CD14-positive monocyte (primary cell): ENCODE measurements at regions not wholly inside any gene's neighbourhood (a gene's known extent, or its start where the extent isn't known, plus 50 kb on each side); places are given as distances from the start of the nearest gene placed in this dataset.

Source experiments
- DNase-seq, 3 donors: peaks; one replicate each; pipeline ENCODE4 v3.0.0-alpha.2; 2011 to 2022
- H2AFZ ChIP-seq: 2 replicates; pipeline ENCODE4 v1.6.0; 2012; ENCODE audit warnings: mild to moderate bottlenecking, low read depth, low read length, inconsistent platforms; ENCODE audit not compliant: insufficient read depth, poor library complexity, severe bottlenecking
- H3K27ac ChIP-seq, 2 donors: 1 replicate in 1 of 2; 2 replicates in 1 of 2; pipeline ENCODE4 v1.5.1; 2012 to 2013; ENCODE audit warnings: low read length in 2 of 2, control low read depth in 1 of 2, inconsistent platforms in 1 of 2, low read depth in 1 of 2, mild to moderate bottlenecking in 1 of 2
- H3K27me3 ChIP-seq, 2 donors: one replicate each; pipeline versions ENCODE4 v1.6.0 to v1.6.1; 2011 to 2013; ENCODE audit warnings: low read length in 2 of 2; ENCODE audit not compliant: control insufficient read depth in 2 of 2, insufficient read depth in 2 of 2
- H3K36me3 ChIP-seq, 2 donors: replicated peaks in 1 of 2; 1 replicate in 1 of 2; 2 replicates in 1 of 2; pipeline versions ENCODE4 v1.5.1 to v1.6.1; 2012 to 2013; ENCODE audit warnings: low read length in 2 of 2, control low read depth in 1 of 2, inconsistent platforms in 1 of 2, mild to moderate bottlenecking in 1 of 2; ENCODE audit not compliant: insufficient read depth in 2 of 2, control insufficient read depth in 1 of 2
- H3K4me1 ChIP-seq, 2 donors: 1 replicate in 1 of 2; 2 replicates in 1 of 2; pipeline versions ENCODE4 v1.5.1 to v1.6.1; 2012 to 2013; ENCODE audit warnings: low read length in 2 of 2, control low read depth in 1 of 2, inconsistent platforms in 1 of 2, mild to moderate bottlenecking in 1 of 2, moderate library complexity in 1 of 2; ENCODE audit not compliant: insufficient read depth in 2 of 2, control insufficient read depth in 1 of 2
- H3K4me2 ChIP-seq: replicated peaks from 2 replicates; pipeline ENCODE3; 2012; ENCODE audit warnings: low read length, moderate library complexity, mild to moderate bottlenecking; ENCODE audit not compliant: poor library complexity, severe bottlenecking; ENCODE audit errors: extremely low read depth
- H3K4me3 ChIP-seq, 3 experiments: fragments of 200-600 bp in 1 of 3; sonication (generic) in 1 of 3; replicated peaks in 1 of 3; 1 replicate in 2 of 3; 2 replicates in 1 of 3; pipeline ENCODE4 v1.5.1; 2011 to 2013; ENCODE audit warnings: low read length in 3 of 3, mild to moderate bottlenecking in 3 of 3, control low read depth in 2 of 3, low read depth in 2 of 3, inconsistent platforms in 1 of 3, moderate library complexity in 1 of 3
- H3K79me2 ChIP-seq: 2 replicates; pipeline ENCODE4 v1.6.0; 2012; ENCODE audit warnings: mild to moderate bottlenecking, control low read depth, inconsistent platforms, low read length, moderate library complexity; ENCODE audit not compliant: insufficient read depth
- H3K9ac ChIP-seq: 2 replicates; pipeline ENCODE4 v1.6.0; 2017; ENCODE audit warnings: low read length, mild to moderate bottlenecking; ENCODE audit not compliant: insufficient read depth, poor library complexity, severe bottlenecking
- H3K9me3 ChIP-seq, 2 donors: replicated peaks in 1 of 2; 1 replicate in 1 of 2; 2 replicates in 1 of 2; pipeline versions ENCODE4 v1.5.1 to v1.6.1; 2012 to 2013; ENCODE audit warnings: low read length in 2 of 2, control low read depth in 1 of 2; ENCODE audit not compliant: control insufficient read depth in 1 of 2, insufficient read depth in 1 of 2
- H4K20me1 ChIP-seq: 2 replicates; pipeline ENCODE4 v1.6.0; 2012; ENCODE audit warnings: mild to moderate bottlenecking, low read length, control low read depth, moderate library complexity; ENCODE audit not compliant: insufficient read depth
- H3K27ac Mint-ChIP-seq, 7 donors: one replicate each; pipeline ENCODE4 v1.8.0; 2020; ENCODE audit warnings: mild to moderate bottlenecking in 7 of 7, mixed read lengths in 7 of 7, moderate library complexity in 6 of 7, inconsistent platforms in 2 of 7
- H3K27me3 Mint-ChIP-seq, 3 donors: one replicate each; pipeline ENCODE4 v1.8.0; 2021 to 2022; ENCODE audit warnings: low read depth in 3 of 3, mild to moderate bottlenecking in 3 of 3, mixed read lengths in 3 of 3, moderate library complexity in 3 of 3, inconsistent platforms in 1 of 3
- H3K36me3 Mint-ChIP-seq, 2 donors: one replicate each; pipeline ENCODE4 v1.8.0; 2020; ENCODE audit warnings: mixed read lengths in 2 of 2, inconsistent platforms in 1 of 2, mild to moderate bottlenecking in 1 of 2
- H3K4me1 Mint-ChIP-seq: one replicate; pipeline ENCODE4 v1.8.0; 2020; ENCODE audit warnings: mild to moderate bottlenecking, mixed read lengths
- H3K4me3 Mint-ChIP-seq, 2 donors: one replicate each; pipeline ENCODE4 v1.8.0; 2020; ENCODE audit warnings: mild to moderate bottlenecking in 2 of 2, mixed read lengths in 2 of 2, moderate library complexity in 1 of 2
- H3K9me3 Mint-ChIP-seq, 7 donors: one replicate each; pipeline ENCODE4 v1.8.0; 2020 to 2022; ENCODE audit warnings: mixed read lengths in 7 of 7, mild to moderate bottlenecking in 6 of 7, moderate library complexity in 6 of 7, inconsistent platforms in 2 of 7
- WGBS: methylation state at CpG from one replicate; pipeline ENCODE4 v1.1.5; 2013; ENCODE audit warnings: missing lambda C conversion rate; ENCODE audit not compliant: insufficient coverage; 5-methylcytosine and 5-hydroxymethylcytosine counted together
- intact Hi-C, 2 donors: fragments of 100-400 bp; cut with micrococcal nuclease; formaldehyde crosslinking; loops; one replicate each; pipeline versions ENCODE4 v1.15.0 to v1.15.1; 2023
- TF ChIP-seq, protein P1 (sequence below): fragments of 200-600 bp; IDR thresholded peaks from one replicate; pipeline ENCODE4 v1.8.0; 2022; ENCODE audit warnings: antibody characterized with exemption, mild to moderate bottlenecking

DNA sequence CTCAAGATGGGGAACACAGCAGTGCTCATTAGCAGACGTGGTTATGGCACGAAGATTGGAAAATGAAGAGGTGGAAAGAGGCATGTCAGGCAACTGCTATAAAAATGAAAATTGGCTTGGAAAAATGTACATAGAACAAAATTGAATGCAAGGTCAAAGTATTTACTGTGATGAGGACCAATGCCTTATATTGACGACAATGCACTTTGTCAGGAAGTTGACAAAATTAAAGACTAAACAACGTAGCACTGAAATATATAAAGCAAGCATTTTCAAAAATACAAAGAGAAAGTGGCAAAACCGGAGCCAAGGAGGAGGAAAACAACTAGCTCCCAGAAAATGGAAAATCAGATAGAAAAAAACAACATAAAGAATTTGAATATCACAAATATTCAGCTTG is 113.7 kb upstream of the SGCG start:
- Histone ChIP-seq H3K27me3 (no peaks in the 10 kb centered on the region), H3K4me1 (no peaks in the 10 kb centered on the region), H2AFZ (no peak overlapping the region), H3K9me3 (no peaks in the 10 kb centered on the region), H3K27ac (no peak overlapping the region), H3K36me3 (no peaks in the 10 kb centered on the region), H3K4me2 (no peak overlapping the region), H4K20me1 (no peaks in the 10 kb centered on the region), H3K9ac (no peak overlapping the region), H3K79me2 (no peaks in the 10 kb centered on the region), H3K4me3 (no peak overlapping the region)
- intact Hi-C loops, result no loop called here
- Mint-ChIP-seq H3K36me3 (no peaks in the 10 kb centered on the region), H3K4me3 (no peak overlapping the region), H3K4me1 (no peaks in the 10 kb centered on the region), H3K9me3 (peaks cover 2 to 13% (median 5%) of the 10 kb centered on the region in 7 donors), H3K27me3 (peaks cover 0 to 2% (median 0%) of the 10 kb centered on the region in 3 donors), H3K27ac (no peak overlapping the region)
- no peak for DNase-seq
- 90% methylated on average over 2 of the region's 5 CpGs for WGBS
- TF ChIP-seq, protein P1, sequence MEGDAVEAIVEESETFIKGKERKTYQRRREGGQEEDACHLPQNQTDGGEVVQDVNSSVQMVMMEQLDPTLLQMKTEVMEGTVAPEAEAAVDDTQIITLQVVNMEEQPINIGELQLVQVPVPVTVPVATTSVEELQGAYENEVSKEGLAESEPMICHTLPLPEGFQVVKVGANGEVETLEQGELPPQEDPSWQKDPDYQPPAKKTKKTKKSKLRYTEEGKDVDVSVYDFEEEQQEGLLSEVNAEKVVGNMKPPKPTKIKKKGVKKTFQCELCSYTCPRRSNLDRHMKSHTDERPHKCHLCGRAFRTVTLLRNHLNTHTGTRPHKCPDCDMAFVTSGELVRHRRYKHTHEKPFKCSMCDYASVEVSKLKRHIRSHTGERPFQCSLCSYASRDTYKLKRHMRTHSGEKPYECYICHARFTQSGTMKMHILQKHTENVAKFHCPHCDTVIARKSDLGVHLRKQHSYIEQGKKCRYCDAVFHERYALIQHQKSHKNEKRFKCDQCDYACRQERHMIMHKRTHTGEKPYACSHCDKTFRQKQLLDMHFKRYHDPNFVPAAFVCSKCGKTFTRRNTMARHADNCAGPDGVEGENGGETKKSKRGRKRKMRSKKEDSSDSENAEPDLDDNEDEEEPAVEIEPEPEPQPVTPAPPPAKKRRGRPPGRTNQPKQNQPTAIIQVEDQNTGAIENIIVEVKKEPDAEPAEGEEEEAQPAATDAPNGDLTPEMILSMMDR, result no peak

DNA sequence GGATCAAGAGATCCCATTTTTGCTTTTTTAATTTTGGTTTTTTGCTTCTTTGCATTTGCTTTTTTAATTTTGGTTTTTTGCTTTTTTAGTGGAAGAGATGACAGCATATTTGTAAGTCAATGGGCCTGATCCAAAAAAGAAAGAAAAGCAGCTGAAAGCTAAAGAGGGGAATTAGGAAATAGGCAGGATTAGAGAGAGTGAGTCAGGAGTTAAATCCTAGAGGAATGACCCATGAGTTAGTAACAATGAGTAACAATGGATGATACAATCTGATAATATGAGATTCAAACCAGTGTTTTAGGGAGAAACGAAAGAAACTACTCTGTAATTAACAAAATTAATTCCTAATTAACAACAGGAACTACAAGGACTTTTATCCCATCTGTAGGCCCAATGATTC is 111.2 kb upstream of the SGCG start:
- Histone ChIP-seq H3K79me2 (no peaks in the 10 kb centered on the region), H3K4me2 (no peak overlapping the region), H3K9me3 (no peaks in the 10 kb centered on the region), H3K9ac (no peak overlapping the region), H4K20me1 (no peaks in the 10 kb centered on the region), H2AFZ (no peak overlapping the region), H3K36me3 (no peaks in the 10 kb centered on the region), H3K27me3 (no peaks in the 10 kb centered on the region), H3K27ac (no peak overlapping the region), H3K4me1 (no peaks in the 10 kb centered on the region), H3K4me3 (no peak overlapping the region)
- TF ChIP-seq, protein P1, result no peak
- H3K36me3 Mint-ChIP-seq, result no peaks in the 10 kb centered on the region
- intact Hi-C loops, result no loop called here
- H3K27me3 Mint-ChIP-seq, result peaks cover 0 to 2% (median 0%) of the 10 kb centered on the region in 3 donors
- no peak overlapping the region for H3K4me3 Mint-ChIP-seq
- no peak for DNase-seq
- no CpG with 5 or more reads among the region's 1 CpG for WGBS
- no peak overlapping the region for H3K27ac Mint-ChIP-seq
- no peaks in the 10 kb centered on the region for H3K4me1 Mint-ChIP-seq
- peaks cover 3 to 13% (median 5%) of the 10 kb centered on the region in 7 donors for H3K9me3 Mint-ChIP-seq
